WTC11 (cell line): ENCODE measurements at regions not wholly inside any gene's neighbourhood (a gene's known extent, or its start where the extent isn't known, plus 50 kb on each side); places are given as distances from the start of the nearest gene placed in this dataset.

Experiments used
- ATAC-seq: fragments of 200-7000 bp; cut with Tn5 transposase; 2 replicates; pipeline ENCODE4 v1.10.0; 2021; ENCODE audit warnings: mild to moderate bottlenecking, moderate library complexity
- CTCF ChIA-PET: fragments of 300-600 bp; sonication (Branson Sonifier 250); formaldehyde crosslinking; loops from one replicate; lab custom pipeline; 2021; ENCODE audit warnings: antibody characterized with exemption; lab: Charles Lee
- POLR2A ChIA-PET: fragments of 350-600 bp; sonication (Branson Sonifier 250); formaldehyde crosslinking; loops from one replicate; lab custom pipeline; 2021; ENCODE audit warnings: antibody characterized with exemption; lab: Charles Lee
- DNase-seq: peaks from one replicate; pipeline ENCODE4 v3.0.0; 2021; ENCODE audit warnings: low spot score
- H3K27ac Mint-ChIP-seq: 2 replicates; pipeline ENCODE4 v1.8.0; 2021; ENCODE audit warnings: mixed read lengths
- H3K27me3 Mint-ChIP-seq: 2 replicates; pipeline ENCODE4 v1.8.0; 2021; ENCODE audit warnings: low read depth, mild to moderate bottlenecking, moderate library complexity, mixed read lengths
- H3K36me3 Mint-ChIP-seq: 2 replicates; pipeline ENCODE4 v1.8.0; 2021; ENCODE audit warnings: mixed read lengths
- H3K4me1 Mint-ChIP-seq: 2 replicates; pipeline ENCODE4 v1.8.0; 2022; ENCODE audit warnings: mixed read lengths
- H3K4me3 Mint-ChIP-seq: 2 replicates; pipeline ENCODE4 v1.8.0; 2021; ENCODE audit warnings: mild to moderate bottlenecking, moderate library complexity, mixed read lengths
- H3K9me3 Mint-ChIP-seq: 2 replicates; pipeline ENCODE4 v1.8.0; 2021; ENCODE audit warnings: mixed read lengths
- EMX1 ChIP-seq: fragments of 250-450 bp; sonication (Bioruptor Pico); IDR thresholded peaks from 2 replicates; pipeline ENCODE4 v1.8.0; 2021; ENCODE audit warnings: mild to moderate bottlenecking
- FOXJ3 ChIP-seq: sonication (generic); formaldehyde crosslinking; IDR thresholded peaks from 2 replicates; pipeline ENCODE4 v1.9.0; 2021; ENCODE audit warnings: missing genetic modification reagents, mild to moderate bottlenecking, borderline replicate concordance
- HMGA2 ChIP-seq: fragments of 250-450 bp; sonication (Bioruptor Pico); IDR thresholded peaks from 2 replicates; pipeline ENCODE4 v1.4.0; 2021; ENCODE audit warnings: mild to moderate bottlenecking, moderate library complexity
- NFATC4 ChIP-seq: fragments of 250-450 bp; sonication (Bioruptor Pico); IDR thresholded peaks from 2 replicates; pipeline ENCODE4 v1.9.0; 2021; ENCODE audit warnings: mild to moderate bottlenecking
- PRRX2 ChIP-seq: fragments of 250-450 bp; sonication (Bioruptor Pico); IDR thresholded peaks from 2 replicates; pipeline ENCODE4 v1.8.0; 2021; ENCODE audit warnings: mild to moderate bottlenecking
- RORB ChIP-seq: fragments of 250-450 bp; sonication (Bioruptor Pico); IDR thresholded peaks from 2 replicates; pipeline ENCODE4 v1.9.0; 2021; ENCODE audit warnings: mild to moderate bottlenecking
- SP1 ChIP-seq: sonication (generic); formaldehyde crosslinking; conservative IDR thresholded peaks from 2 replicates; pipeline ENCODE4 v1.8.1; 2022; ENCODE audit warnings: missing genetic modification reagents
- ZNF121 ChIP-seq: sonication (generic); formaldehyde crosslinking; IDR thresholded peaks from 2 replicates; pipeline ENCODE4 v1.8.0; 2023; ENCODE audit warnings: missing genetic modification reagents
- ZNF396 ChIP-seq: fragments of 250-450 bp; sonication (Bioruptor Pico); IDR thresholded peaks from 2 replicates; pipeline ENCODE4 v1.8.0; 2021; ENCODE audit warnings: mild to moderate bottlenecking, moderate library complexity, borderline replicate concordance
- ZNF671 ChIP-seq: fragments of 250-450 bp; sonication (Bioruptor Pico); IDR thresholded peaks from 2 replicates; pipeline ENCODE4 v1.8.0; 2021; ENCODE audit warnings: mild to moderate bottlenecking
- TF ChIP-seq, protein P1 (sequence below): sonication (generic); formaldehyde crosslinking; IDR thresholded peaks from 2 replicates; pipeline ENCODE4 v1.8.1; 2022; ENCODE audit warnings: low read depth, mild to moderate bottlenecking, moderate library complexity, missing genetic modification reagents, borderline replicate concordance
- TF ChIP-seq, protein P2 (sequence below): sonication (generic); formaldehyde crosslinking; conservative IDR thresholded peaks from 2 replicates; pipeline ENCODE4 v1.8.1; 2022; ENCODE audit warnings: mild to moderate bottlenecking, missing genetic modification reagents
- TF ChIP-seq, protein P3 (sequence below): sonication (generic); formaldehyde crosslinking; IDR thresholded peaks from 2 replicates; pipeline ENCODE4 v1.8.0; 2022; ENCODE audit warnings: mild to moderate bottlenecking, missing genetic modification reagents
- TF ChIP-seq, protein P4 (sequence below): sonication (generic); formaldehyde crosslinking; IDR thresholded peaks from 2 replicates; pipeline ENCODE4 v1.8.0; 2022; ENCODE audit warnings: mild to moderate bottlenecking, missing genetic modification reagents
- TF ChIP-seq, protein P5 (sequence below): sonication (generic); formaldehyde crosslinking; IDR thresholded peaks from 2 replicates; pipeline ENCODE4 v1.8.1; 2023; ENCODE audit warnings: mild to moderate bottlenecking, missing genetic modification reagents, borderline replicate concordance
- TF ChIP-seq, protein P6 (sequence below): sonication (generic); formaldehyde crosslinking; IDR thresholded peaks from 2 replicates; pipeline ENCODE4 v1.8.0; 2023; ENCODE audit warnings: mild to moderate bottlenecking, missing genetic modification reagents
- TF ChIP-seq, protein P7 (sequence below): fragments of 250-450 bp; sonication (Bioruptor Pico); conservative IDR thresholded peaks from 2 replicates; pipeline ENCODE4 v1.9.0; 2021; ENCODE audit warnings: mild to moderate bottlenecking

DNA sequence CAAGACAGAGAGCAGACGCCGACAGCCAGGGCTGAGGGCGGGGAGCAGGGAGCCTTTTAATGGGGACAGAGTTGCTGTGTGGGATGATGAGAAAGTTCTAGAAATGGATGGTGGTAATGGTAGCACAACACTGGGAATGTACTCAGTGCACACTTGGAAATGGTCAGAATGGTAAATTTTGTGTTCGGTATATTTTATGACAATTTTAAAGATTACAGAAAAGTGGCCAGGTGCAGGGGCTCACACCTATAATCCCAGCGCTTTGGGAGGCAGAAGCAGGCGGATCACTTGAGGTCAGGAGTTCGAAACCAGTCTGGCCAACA is 243.2 kb upstream of the CIBAR2 start:
- Mint-ChIP-seq H3K27me3 (no peaks in the 10 kb centered on the region; the same call in 1 of the 2 replicates), H3K9me3 (peaks cover 14% of the 10 kb centered on the region), H3K4me3 (no peak overlapping the region), H3K27ac (no peak overlapping the region), H3K36me3 (peaks cover 13% of the 10 kb centered on the region), H3K4me1 (peaks cover 24% of the 10 kb centered on the region)
- DNase-seq (no peak), ATAC-seq (no peak)
- POLR2A ChIA-PET: interaction anchor here (0.8 kb wide), 1 partner anchor 40 kb away, joined by 3 read pairs; no protein-coding TSS in a partner anchor
- TF ChIP-seq HMGA2 (no peak), ZNF671 (CRISPR knock-in tag) (no peak), ZNF121 (CRISPR knock-in tag) (no peak), PRRX2 (CRISPR knock-in tag) (no peak), SP1 (no peak), NFATC4 (CRISPR knock-in tag) (no peak)
- TF ChIP-seq, protein P1, sequence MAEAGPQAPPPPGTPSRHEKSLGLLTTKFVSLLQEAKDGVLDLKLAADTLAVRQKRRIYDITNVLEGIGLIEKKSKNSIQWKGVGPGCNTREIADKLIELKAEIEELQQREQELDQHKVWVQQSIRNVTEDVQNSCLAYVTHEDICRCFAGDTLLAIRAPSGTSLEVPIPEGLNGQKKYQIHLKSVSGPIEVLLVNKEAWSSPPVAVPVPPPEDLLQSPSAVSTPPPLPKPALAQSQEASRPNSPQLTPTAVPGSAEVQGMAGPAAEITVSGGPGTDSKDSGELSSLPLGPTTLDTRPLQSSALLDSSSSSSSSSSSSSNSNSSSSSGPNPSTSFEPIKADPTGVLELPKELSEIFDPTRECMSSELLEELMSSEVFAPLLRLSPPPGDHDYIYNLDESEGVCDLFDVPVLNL (CRISPR knock-in tag): no peak
- TF ChIP-seq, protein P2, sequence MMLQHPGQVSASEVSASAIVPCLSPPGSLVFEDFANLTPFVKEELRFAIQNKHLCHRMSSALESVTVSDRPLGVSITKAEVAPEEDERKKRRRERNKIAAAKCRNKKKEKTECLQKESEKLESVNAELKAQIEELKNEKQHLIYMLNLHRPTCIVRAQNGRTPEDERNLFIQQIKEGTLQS (CRISPR knock-in tag): no peak
- TF ChIP-seq, protein P3, sequence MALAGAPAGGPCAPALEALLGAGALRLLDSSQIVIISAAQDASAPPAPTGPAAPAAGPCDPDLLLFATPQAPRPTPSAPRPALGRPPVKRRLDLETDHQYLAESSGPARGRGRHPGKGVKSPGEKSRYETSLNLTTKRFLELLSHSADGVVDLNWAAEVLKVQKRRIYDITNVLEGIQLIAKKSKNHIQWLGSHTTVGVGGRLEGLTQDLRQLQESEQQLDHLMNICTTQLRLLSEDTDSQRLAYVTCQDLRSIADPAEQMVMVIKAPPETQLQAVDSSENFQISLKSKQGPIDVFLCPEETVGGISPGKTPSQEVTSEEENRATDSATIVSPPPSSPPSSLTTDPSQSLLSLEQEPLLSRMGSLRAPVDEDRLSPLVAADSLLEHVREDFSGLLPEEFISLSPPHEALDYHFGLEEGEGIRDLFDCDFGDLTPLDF (CRISPR knock-in tag): no peak
- TF ChIP-seq, protein P4, sequence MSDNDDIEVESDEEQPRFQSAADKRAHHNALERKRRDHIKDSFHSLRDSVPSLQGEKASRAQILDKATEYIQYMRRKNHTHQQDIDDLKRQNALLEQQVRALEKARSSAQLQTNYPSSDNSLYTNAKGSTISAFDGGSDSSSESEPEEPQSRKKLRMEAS: no peak
- TF ChIP-seq, protein P5, sequence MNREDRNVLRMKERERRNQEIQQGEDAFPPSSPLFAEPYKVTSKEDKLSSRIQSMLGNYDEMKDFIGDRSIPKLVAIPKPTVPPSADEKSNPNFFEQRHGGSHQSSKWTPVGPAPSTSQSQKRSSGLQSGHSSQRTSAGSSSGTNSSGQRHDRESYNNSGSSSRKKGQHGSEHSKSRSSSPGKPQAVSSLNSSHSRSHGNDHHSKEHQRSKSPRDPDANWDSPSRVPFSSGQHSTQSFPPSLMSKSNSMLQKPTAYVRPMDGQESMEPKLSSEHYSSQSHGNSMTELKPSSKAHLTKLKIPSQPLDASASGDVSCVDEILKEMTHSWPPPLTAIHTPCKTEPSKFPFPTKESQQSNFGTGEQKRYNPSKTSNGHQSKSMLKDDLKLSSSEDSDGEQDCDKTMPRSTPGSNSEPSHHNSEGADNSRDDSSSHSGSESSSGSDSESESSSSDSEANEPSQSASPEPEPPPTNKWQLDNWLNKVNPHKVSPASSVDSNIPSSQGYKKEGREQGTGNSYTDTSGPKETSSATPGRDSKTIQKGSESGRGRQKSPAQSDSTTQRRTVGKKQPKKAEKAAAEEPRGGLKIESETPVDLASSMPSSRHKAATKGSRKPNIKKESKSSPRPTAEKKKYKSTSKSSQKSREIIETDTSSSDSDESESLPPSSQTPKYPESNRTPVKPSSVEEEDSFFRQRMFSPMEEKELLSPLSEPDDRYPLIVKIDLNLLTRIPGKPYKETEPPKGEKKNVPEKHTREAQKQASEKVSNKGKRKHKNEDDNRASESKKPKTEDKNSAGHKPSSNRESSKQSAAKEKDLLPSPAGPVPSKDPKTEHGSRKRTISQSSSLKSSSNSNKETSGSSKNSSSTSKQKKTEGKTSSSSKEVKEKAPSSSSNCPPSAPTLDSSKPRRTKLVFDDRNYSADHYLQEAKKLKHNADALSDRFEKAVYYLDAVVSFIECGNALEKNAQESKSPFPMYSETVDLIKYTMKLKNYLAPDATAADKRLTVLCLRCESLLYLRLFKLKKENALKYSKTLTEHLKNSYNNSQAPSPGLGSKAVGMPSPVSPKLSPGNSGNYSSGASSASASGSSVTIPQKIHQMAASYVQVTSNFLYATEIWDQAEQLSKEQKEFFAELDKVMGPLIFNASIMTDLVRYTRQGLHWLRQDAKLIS (CRISPR knock-in tag): no peak
- CTCF ChIA-PET: interaction anchor here (1.1 to 2.6 kb wide), 4 partner anchors 8 to 60 kb away, joined by 3 to 7 read pairs (median 4); no protein-coding TSS in a partner anchor

DNA sequence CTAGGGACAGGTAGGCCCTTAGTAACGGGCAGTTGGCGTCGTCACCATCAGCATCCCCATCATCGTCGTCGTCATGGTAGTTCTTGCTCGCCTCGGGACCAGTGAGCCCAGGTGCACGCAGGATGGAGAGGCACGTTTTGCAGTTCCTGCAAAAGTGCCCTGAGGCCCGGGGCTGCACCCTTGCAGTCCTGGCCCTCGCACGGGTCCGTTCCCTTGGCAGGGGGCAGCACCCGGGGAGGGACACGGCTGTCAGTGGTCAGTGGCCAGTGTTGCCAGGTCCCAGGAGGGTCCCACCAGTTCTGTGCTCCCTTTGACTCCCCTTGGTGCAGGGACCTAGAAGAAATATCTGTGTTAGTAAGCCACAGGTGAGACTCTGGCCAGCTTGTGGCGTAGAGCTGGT is 243.9 kb upstream of the CIBAR2 start:
- ATAC-seq: no peak
- ChIA-PET POLR2A (no interaction called here), CTCF (interaction anchor here (1.1 to 2.6 kb wide), 4 partner anchors 9 to 59 kb away, joined by 3 to 10 read pairs (median 6); no protein-coding TSS in a partner anchor)
- peaks cover 23% of the 10 kb centered on the region for H3K4me1 Mint-ChIP-seq
- TF ChIP-seq FOXJ3 (CRISPR knock-in tag) (no peak), PRRX2 (CRISPR knock-in tag) (no peak), EMX1 (CRISPR knock-in tag) (no peak), RORB (CRISPR knock-in tag) (no peak), HMGA2 (no peak), ZNF396 (CRISPR knock-in tag) (no peak)
- TF ChIP-seq, protein P6, sequence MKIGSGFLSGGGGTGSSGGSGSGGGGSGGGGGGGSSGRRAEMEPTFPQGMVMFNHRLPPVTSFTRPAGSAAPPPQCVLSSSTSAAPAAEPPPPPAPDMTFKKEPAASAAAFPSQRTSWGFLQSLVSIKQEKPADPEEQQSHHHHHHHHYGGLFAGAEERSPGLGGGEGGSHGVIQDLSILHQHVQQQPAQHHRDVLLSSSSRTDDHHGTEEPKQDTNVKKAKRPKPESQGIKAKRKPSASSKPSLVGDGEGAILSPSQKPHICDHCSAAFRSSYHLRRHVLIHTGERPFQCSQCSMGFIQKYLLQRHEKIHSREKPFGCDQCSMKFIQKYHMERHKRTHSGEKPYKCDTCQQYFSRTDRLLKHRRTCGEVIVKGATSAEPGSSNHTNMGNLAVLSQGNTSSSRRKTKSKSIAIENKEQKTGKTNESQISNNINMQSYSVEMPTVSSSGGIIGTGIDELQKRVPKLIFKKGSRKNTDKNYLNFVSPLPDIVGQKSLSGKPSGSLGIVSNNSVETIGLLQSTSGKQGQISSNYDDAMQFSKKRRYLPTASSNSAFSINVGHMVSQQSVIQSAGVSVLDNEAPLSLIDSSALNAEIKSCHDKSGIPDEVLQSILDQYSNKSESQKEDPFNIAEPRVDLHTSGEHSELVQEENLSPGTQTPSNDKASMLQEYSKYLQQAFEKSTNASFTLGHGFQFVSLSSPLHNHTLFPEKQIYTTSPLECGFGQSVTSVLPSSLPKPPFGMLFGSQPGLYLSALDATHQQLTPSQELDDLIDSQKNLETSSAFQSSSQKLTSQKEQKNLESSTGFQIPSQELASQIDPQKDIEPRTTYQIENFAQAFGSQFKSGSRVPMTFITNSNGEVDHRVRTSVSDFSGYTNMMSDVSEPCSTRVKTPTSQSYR (CRISPR knock-in tag): no peak
- TF ChIP-seq, protein P2 (CRISPR knock-in tag): no peak
- TF ChIP-seq, protein P7, sequence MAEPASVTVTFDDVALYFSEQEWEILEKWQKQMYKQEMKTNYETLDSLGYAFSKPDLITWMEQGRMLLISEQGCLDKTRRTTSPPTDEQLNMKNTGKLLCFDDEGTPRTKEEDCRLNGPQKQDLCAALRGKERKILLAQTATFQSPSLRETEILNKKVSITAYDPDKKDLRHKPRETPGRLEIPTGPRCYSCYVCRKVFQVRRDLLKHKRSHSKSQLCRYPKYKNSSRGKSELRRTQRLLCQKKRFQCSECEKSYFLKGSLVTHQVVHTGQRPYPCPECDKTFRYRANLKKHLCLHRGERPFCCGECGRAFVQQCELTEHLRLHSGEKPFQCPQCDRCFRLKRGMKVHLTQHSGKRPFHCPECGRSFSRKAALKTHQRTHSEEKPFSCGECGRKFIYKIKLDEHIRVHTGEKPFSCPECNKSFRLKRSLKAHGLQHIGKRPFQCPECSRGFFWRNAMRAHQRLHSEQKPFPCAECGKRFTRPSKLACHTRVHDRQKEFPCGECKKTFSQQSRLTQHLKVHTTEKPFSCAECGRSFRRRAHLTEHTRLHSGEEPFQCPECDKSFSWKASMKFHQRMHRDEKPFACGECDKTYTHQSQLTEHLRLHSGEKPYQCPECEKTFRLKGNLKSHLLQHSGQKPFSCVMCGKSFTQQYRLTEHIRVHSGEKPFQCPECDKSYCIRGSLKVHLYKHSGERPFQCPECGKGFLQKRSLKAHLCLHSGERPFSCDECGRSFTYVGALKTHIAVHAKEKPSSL (CRISPR knock-in tag): no peak
- TF ChIP-seq, protein P3 (CRISPR knock-in tag): no peak
- TF ChIP-seq, protein P1 (CRISPR knock-in tag): no peak
- peaks cover 13% of the 10 kb centered on the region for H3K36me3 Mint-ChIP-seq
- no peak for DNase-seq
- H3K4me3 Mint-ChIP-seq: no peak overlapping the region
- no peak overlapping the region for H3K27ac Mint-ChIP-seq
- H3K27me3 Mint-ChIP-seq: no peaks in the 10 kb centered on the region
- peaks cover 14% of the 10 kb centered on the region for H3K9me3 Mint-ChIP-seq
